ENCODE measurements at regions not wholly inside any gene's neighbourhood (a gene's known extent, or its start where the extent isn't known, plus 50 kb on each side); places are given as distances from the start of the nearest gene placed in this dataset.

DNA sequence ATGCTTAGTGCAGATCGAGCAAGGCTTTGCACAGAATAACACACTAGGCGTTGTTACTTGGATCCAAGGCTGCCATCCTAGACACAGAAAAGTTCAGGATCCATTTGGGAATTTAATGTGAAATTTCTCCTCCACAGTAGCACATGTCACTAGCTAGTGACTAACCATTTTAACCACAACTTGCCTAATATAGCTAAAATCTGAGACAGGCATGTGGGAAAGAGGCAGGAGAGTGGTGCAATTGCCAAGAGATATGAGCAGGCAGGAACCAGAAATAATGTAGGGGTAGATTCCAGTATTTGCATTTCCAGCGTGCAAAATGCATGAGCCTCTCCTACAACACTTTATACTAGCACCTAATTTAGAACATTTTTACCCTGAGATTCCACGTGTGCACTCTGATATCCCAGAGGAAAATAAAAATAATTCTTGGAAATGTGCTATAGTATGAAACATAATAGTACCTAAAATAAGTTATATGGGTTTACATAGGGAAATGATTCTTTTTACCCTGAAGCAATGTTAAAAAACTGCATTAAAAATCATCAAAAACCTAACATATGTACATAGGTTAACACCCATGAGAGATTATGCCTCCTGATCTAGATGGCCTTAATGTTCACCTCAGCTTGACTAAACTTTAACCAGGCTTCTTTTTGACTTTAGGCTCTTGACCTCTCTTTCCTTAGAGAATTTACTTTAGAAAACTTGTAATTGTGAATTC is 1230.6 kb upstream of the NUDT12 start:
- Histone ChIP-seq H3K4me3 (ENCODE audit: low read length in 2 of 2) (no peak overlapping the region), H3K9me3 (ENCODE audit: control insufficient read depth in 1 of 2, low read length in 2 of 2) (no peaks in the 10 kb centered on the region), H3K27ac (ENCODE audit: low read depth, low read length) (no peak overlapping the region), H3K27me3 (ENCODE audit: insufficient read depth, low read length) (no peaks in the 10 kb centered on the region), H3K36me3 (ENCODE audit: insufficient read depth, low read length) (no peaks in the 10 kb centered on the region), H3K4me1 (ENCODE audit: insufficient read depth, low read length) (no peaks in the 10 kb centered on the region)
- no peaks in the 10 kb centered on the region for H3K36me3 Mint-ChIP-seq
- intact Hi-C loops (cut with micrococcal nuclease), result no loop called here
- H3K27me3 Mint-ChIP-seq, result no peaks in the 10 kb centered on the region
- no peaks in the 10 kb centered on the region for H3K4me1 Mint-ChIP-seq
- ChIA-PET CTCF (ENCODE audit: partially characterized antibody) (no interaction called here), POLR2A (ENCODE audit: partially characterized antibody) (no interaction called here)
- H3K9me3 Mint-ChIP-seq, result peaks cover 0 to 9% (median 2%) of the 10 kb centered on the region in 8 donors
- DNase-seq, result no peak
- no peak overlapping the region for H3K4me3 Mint-ChIP-seq
- H3K27ac Mint-ChIP-seq, result no peak overlapping the region

DNA sequence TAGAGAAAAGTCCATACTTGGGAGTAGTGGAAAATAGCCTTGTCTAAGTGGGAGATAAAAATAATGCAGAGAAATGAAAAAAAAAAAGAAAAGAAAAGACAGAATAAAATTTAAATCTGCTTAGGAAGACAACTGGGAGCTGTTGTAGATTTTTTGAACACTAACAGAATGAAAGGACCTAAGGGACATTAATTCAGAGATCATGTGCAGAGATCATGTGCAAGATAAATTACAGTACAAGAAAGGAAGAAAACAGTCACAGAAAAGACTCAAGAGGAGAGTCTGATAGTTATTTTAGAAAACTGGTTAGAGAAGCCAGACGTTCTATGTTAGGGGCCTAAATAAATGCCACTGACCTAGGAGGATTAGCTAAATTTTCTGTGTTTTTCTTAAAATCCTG is 1226.8 kb upstream of the NUDT12 start:
- H3K9me3 Mint-ChIP-seq, result peaks cover 2 to 18% (median 12%) of the 10 kb centered on the region in 8 donors
- POLR2A ChIA-PET (ENCODE audit: partially characterized antibody), result no interaction called here
- Histone ChIP-seq H3K27ac (ENCODE audit: low read depth, low read length) (no peak overlapping the region), H3K4me3 (ENCODE audit: low read length in 2 of 2) (no peak overlapping the region), H3K9me3 (ENCODE audit: control insufficient read depth in 1 of 2, low read length in 2 of 2) (no peaks in the 10 kb centered on the region), H3K4me1 (ENCODE audit: insufficient read depth, low read length) (no peaks in the 10 kb centered on the region), H3K27me3 (ENCODE audit: insufficient read depth, low read length) (no peaks in the 10 kb centered on the region), H3K36me3 (ENCODE audit: insufficient read depth, low read length) (no peaks in the 10 kb centered on the region)
- DNase-seq, result no peak
- no peaks in the 10 kb centered on the region for H3K27me3 Mint-ChIP-seq
- intact Hi-C loops (cut with micrococcal nuclease), result no loop called here
- no peaks in the 10 kb centered on the region for H3K4me1 Mint-ChIP-seq
- H3K4me3 Mint-ChIP-seq, result no peak overlapping the region
- H3K36me3 Mint-ChIP-seq, result peaks cover 0 to 6% of the 10 kb centered on the region in 2 donors
- CTCF ChIA-PET (ENCODE audit: partially characterized antibody), result no interaction called here
- no peak overlapping the region for H3K27ac Mint-ChIP-seq

DNA sequence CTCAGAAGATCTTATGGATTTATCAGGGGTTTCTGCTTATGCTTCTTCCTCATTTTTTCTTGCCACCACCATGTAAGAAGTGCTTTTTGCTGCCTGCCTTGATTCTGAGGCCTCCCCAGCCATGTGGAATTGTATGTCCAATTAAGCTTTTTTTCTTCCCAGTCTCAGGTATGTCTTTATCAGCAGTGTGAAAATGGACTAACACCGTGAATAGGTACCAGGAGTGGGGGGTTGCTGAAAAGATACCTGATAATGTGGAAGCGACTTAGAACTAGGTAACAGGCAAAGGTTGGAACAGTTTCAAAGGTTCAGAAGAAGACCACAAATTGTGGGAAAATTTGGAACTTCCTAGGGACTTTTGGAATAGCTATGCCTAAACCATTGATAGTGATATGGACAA is 1222.5 kb upstream of the NUDT12 start:
- Histone ChIP-seq H3K9me3 (ENCODE audit: control insufficient read depth in 1 of 2, low read length in 2 of 2) (no peaks in the 10 kb centered on the region), H3K36me3 (ENCODE audit: insufficient read depth, low read length) (no peaks in the 10 kb centered on the region), H3K4me1 (ENCODE audit: insufficient read depth, low read length) (no peaks in the 10 kb centered on the region), H3K4me3 (ENCODE audit: low read length in 2 of 2) (no peak overlapping the region), H3K27me3 (ENCODE audit: insufficient read depth, low read length) (no peaks in the 10 kb centered on the region), H3K27ac (ENCODE audit: low read depth, low read length) (no peak overlapping the region)
- Mint-ChIP-seq H3K36me3 (peaks cover 0 to 6% of the 10 kb centered on the region in 2 donors), H3K27me3 (no peaks in the 10 kb centered on the region), H3K27ac (no peak overlapping the region), H3K4me3 (no peak overlapping the region), H3K9me3 (peaks cover 3 to 21% (median 18%) of the 10 kb centered on the region in 8 donors), H3K4me1 (no peaks in the 10 kb centered on the region)
- ChIA-PET CTCF (ENCODE audit: partially characterized antibody) (no interaction called here), POLR2A (ENCODE audit: partially characterized antibody) (no interaction called here)
- DNase-seq, result no peak
- intact Hi-C loops (cut with micrococcal nuclease), result no loop called here

DNA sequence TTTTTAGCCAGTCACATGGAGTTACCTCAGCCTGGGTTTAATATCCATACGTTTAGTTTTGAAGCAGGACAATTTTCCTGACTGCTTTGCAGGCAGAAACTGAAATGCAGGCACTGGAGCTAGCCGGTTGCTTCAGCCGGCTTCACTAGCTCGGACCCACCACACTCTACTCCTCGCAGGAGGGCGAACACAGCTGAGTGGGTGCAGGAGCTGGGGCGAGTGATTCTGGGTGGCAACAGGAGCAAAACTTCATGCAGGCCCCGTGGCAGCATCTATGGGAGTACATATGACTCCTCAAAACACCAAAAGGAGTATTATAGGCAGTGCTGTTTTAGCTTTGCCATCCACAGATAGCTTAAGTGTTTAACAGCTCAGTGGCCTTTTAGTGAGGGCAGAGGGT is 1211.8 kb upstream of the NUDT12 start:
- DNase-seq, result no peak
- CTCF ChIA-PET (ENCODE audit: partially characterized antibody), result no interaction called here
- H3K4me3 ChIP-seq (ENCODE audit: low read length in 2 of 2), result no peak overlapping the region
- intact Hi-C loops (cut with micrococcal nuclease), result no loop called here
- Mint-ChIP-seq H3K27ac (no peak overlapping the region), H3K9me3 (peaks cover 0 to 14% (median 4%) of the 10 kb centered on the region in 8 donors), H3K4me1 (no peaks in the 10 kb centered on the region), H3K36me3 (no peaks in the 10 kb centered on the region), H3K27me3 (no peaks in the 10 kb centered on the region), H3K4me3 (no peak overlapping the region)
- H3K27me3 ChIP-seq (ENCODE audit: insufficient read depth, low read length), result no peaks in the 10 kb centered on the region
- no peak overlapping the region for H3K27ac ChIP-seq (ENCODE audit: low read depth, low read length)
- POLR2A ChIA-PET (ENCODE audit: partially characterized antibody), result no interaction called here
- H3K4me1 ChIP-seq (ENCODE audit: insufficient read depth, low read length), result no peaks in the 10 kb centered on the region
- H3K36me3 ChIP-seq (ENCODE audit: insufficient read depth, low read length), result no peaks in the 10 kb centered on the region
- no peaks in the 10 kb centered on the region for H3K9me3 ChIP-seq (ENCODE audit: control insufficient read depth in 1 of 2, low read length in 2 of 2)

DNA sequence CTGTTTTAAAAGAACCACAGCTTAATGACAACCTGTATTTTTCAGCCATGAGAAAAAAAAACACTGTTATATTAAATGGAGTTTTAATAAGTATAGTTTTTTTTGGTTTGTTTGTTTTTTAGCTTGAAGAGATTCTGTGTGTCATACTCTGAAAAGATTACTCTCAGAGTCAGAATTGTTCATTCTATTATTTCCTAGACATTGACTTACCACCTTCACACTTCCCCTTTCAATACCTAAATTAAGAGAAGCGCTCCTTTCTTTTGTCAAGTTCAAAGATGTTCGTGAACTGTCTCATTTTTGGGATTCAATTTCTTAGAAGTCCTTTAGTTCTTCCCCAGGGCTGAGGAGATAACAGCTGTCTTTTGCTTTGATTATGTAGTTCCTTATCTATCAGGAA is 1201.6 kb upstream of the NUDT12 start:
- Histone ChIP-seq H3K9me3 (ENCODE audit: control insufficient read depth in 1 of 2, low read length in 2 of 2) (no peaks in the 10 kb centered on the region), H3K4me3 (ENCODE audit: low read length in 2 of 2) (no peak overlapping the region), H3K27ac (ENCODE audit: low read depth, low read length) (no peak overlapping the region), H3K4me1 (ENCODE audit: insufficient read depth, low read length) (no peaks in the 10 kb centered on the region), H3K27me3 (ENCODE audit: insufficient read depth, low read length) (no peaks in the 10 kb centered on the region), H3K36me3 (ENCODE audit: insufficient read depth, low read length) (no peaks in the 10 kb centered on the region)
- Mint-ChIP-seq H3K4me1 (no peaks in the 10 kb centered on the region), H3K4me3 (no peak overlapping the region), H3K27me3 (no peaks in the 10 kb centered on the region), H3K36me3 (no peaks in the 10 kb centered on the region), H3K9me3 (peaks cover 0 to 19% (median 3%) of the 10 kb centered on the region in 8 donors), H3K27ac (no peak overlapping the region)
- ChIA-PET POLR2A (ENCODE audit: partially characterized antibody) (no interaction called here), CTCF (ENCODE audit: partially characterized antibody) (no interaction called here)
- intact Hi-C loops (cut with micrococcal nuclease), result no loop called here
- no peak for DNase-seq

DNA sequence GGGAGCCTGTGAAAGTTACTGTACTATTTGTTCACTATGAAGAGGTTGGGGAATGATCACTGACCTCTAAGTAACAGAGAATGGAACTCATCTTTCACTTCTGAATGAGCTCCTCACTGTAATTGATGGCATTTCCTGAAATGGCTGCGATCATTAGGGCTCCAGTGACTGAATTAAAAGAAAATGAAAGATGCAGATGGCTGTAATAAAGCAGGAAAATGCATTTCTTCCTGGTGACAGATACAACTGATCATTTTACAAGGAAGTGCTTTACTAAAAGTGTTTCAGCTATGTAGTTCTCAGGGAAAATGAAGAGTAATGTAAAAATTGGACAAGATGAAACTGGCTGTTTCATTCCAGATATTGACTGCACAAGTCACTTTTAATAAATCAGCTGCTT is 1200.6 kb upstream of the NUDT12 start:
- H3K4me1 Mint-ChIP-seq, result no peaks in the 10 kb centered on the region
- intact Hi-C loops (cut with micrococcal nuclease), result no loop called here
- POLR2A ChIA-PET (ENCODE audit: partially characterized antibody), result no interaction called here

DNA sequence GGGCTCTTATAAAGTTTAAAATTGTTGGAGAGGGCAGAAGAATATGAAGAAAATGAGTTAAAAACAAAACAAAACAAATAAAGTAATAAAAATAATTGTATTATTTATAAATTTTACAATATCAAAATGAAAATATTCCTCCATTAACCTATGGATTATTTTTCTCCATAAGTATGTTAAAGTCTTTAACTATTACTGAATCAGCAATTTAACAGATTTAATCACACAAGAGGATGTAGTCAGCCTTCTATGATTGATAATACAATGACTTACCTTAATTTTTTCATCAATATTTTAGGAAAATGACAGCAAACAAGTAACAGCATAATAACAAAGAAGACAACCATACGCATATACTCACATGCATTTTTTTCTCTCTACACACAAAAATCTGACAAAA is 1195.3 kb upstream of the NUDT12 start:
- ChIA-PET CTCF (ENCODE audit: partially characterized antibody) (no interaction called here), POLR2A (ENCODE audit: partially characterized antibody) (no interaction called here)
- no peaks in the 10 kb centered on the region for H3K27me3 ChIP-seq (ENCODE audit: insufficient read depth, low read length)
- H3K4me3 ChIP-seq (ENCODE audit: low read length in 2 of 2), result no peak overlapping the region
- no peaks in the 10 kb centered on the region for H3K4me1 Mint-ChIP-seq
- H3K9me3 Mint-ChIP-seq, result peaks cover 0 to 12% (median 9%) of the 10 kb centered on the region in 8 donors
- no peak for DNase-seq
- intact Hi-C loops (cut with micrococcal nuclease), result no loop called here
- H3K36me3 Mint-ChIP-seq, result no peaks in the 10 kb centered on the region
- H3K27ac Mint-ChIP-seq, result no peak overlapping the region
- H3K27ac ChIP-seq (ENCODE audit: low read depth, low read length), result no peak overlapping the region
- H3K4me3 Mint-ChIP-seq, result no peak overlapping the region
- no peaks in the 10 kb centered on the region for H3K4me1 ChIP-seq (ENCODE audit: insufficient read depth, low read length)
- H3K9me3 ChIP-seq (ENCODE audit: control insufficient read depth in 1 of 2, low read length in 2 of 2), result no peaks in the 10 kb centered on the region
- H3K36me3 ChIP-seq (ENCODE audit: insufficient read depth, low read length), result no peaks in the 10 kb centered on the region
- no peaks in the 10 kb centered on the region for H3K27me3 Mint-ChIP-seq

More for the DNA sequence above, 1200.6 kb upstream of the NUDT12 start:
- DNase-seq, result no peak
- no peaks in the 10 kb centered on the region for H3K36me3 Mint-ChIP-seq
- Histone ChIP-seq H3K4me1 (ENCODE audit: insufficient read depth, low read length) (no peaks in the 10 kb centered on the region), H3K27me3 (ENCODE audit: insufficient read depth, low read length) (no peaks in the 10 kb centered on the region), H3K27ac (ENCODE audit: low read depth, low read length) (no peak overlapping the region), H3K36me3 (ENCODE audit: insufficient read depth, low read length) (no peaks in the 10 kb centered on the region), H3K4me3 (ENCODE audit: low read length in 2 of 2) (no peak overlapping the region), H3K9me3 (ENCODE audit: control insufficient read depth in 1 of 2, low read length in 2 of 2) (no peaks in the 10 kb centered on the region)
- H3K27ac Mint-ChIP-seq, result no peak overlapping the region
- H3K4me3 Mint-ChIP-seq, result no peak overlapping the region
- H3K9me3 Mint-ChIP-seq, result peaks cover 0 to 19% (median 5%) of the 10 kb centered on the region in 8 donors
- CTCF ChIA-PET (ENCODE audit: partially characterized antibody), result no interaction called here
- no peaks in the 10 kb centered on the region for H3K27me3 Mint-ChIP-seq

DNA sequence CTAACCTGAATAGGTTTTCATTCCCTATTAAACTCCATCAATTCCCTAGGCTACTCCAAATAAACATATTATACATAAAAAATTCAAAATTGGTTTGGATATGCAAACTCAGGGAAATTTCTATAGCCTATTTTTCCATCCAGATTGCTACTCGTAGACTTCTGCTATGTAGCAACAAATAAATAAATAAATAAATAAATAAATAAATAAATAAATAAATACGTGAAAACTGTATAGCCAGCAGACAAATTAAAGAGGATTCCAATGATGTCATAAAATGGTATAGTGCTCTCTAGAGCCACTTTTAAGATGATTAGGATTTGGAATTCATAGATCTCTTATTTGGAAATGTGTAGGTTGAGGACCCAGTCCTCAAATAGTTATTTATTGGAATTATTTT is 1193.2 kb upstream of the NUDT12 start:
- Histone ChIP-seq H3K36me3 (ENCODE audit: insufficient read depth, low read length) (no peaks in the 10 kb centered on the region), H3K27ac (ENCODE audit: low read depth, low read length) (no peak overlapping the region), H3K4me3 (ENCODE audit: low read length in 2 of 2) (no peak overlapping the region), H3K9me3 (ENCODE audit: control insufficient read depth in 1 of 2, low read length in 2 of 2) (no peaks in the 10 kb centered on the region), H3K4me1 (ENCODE audit: insufficient read depth, low read length) (no peaks in the 10 kb centered on the region), H3K27me3 (ENCODE audit: insufficient read depth, low read length) (no peaks in the 10 kb centered on the region)
- intact Hi-C loops (cut with micrococcal nuclease), result no loop called here
- Mint-ChIP-seq H3K4me3 (no peak overlapping the region), H3K27me3 (no peaks in the 10 kb centered on the region), H3K27ac (no peak overlapping the region), H3K36me3 (no peaks in the 10 kb centered on the region), H3K4me1 (no peaks in the 10 kb centered on the region), H3K9me3 (peaks cover 0 to 12% (median 6%) of the 10 kb centered on the region in 8 donors)
- DNase-seq, result no peak
- POLR2A ChIA-PET (ENCODE audit: partially characterized antibody), result no interaction called here
- CTCF ChIA-PET (ENCODE audit: partially characterized antibody), result no interaction called here
